Tibial artery (tissue), 4 donors: ENCODE measurements at regions not wholly inside any gene's neighbourhood (a gene's known extent, or its start where the extent isn't known, plus 50 kb on each side); places are given as distances from the start of the nearest gene placed in this dataset.
"Not testable (repeated sequence)": the region's sequence is repeated elsewhere in the genome, so short reads cannot be mapped to it uniquely, and the experiment has no call there.

ENCODE experiments used
- DNase-seq, 2 donors: peaks; one replicate each; pipeline ENCODE4 v3.0.0-alpha.2; 2019
- H3K27ac ChIP-seq, 2 donors: fragments of 200-600 bp; sonication (generic) in 1 of 2; 1 replicate in 1 of 2; 2 replicates in 1 of 2; pipeline ENCODE4 v1.5.1; 2018 to 2019; ENCODE audit warnings: mild to moderate bottlenecking in 1 of 2
- H3K27me3 ChIP-seq, 2 donors: fragments of 200-600 bp; sonication (generic) in 1 of 2; one replicate each; pipeline versions ENCODE4 v1.5.1 to v1.6.0; 2016 to 2019
- H3K36me3 ChIP-seq, 3 donors: fragments of 200-600 bp; sonication (generic) in 2 of 3; one replicate each; pipeline ENCODE4 v1.5.1; 2016 to 2019; ENCODE audit warnings: mild to moderate bottlenecking in 2 of 3
- H3K4me1 ChIP-seq, 4 donors: fragments of 200-600 bp; sonication (generic) in 2 of 4; 1 replicate in 3 of 4; 2 replicates in 1 of 4; pipeline ENCODE4 v1.5.1; 2016 to 2019
- H3K4me3 ChIP-seq, 2 donors: fragments of 200-600 bp; sonication (generic) in 1 of 2; 1 replicate in 1 of 2; 2 replicates in 1 of 2; pipeline ENCODE4 v1.5.1; 2018 to 2019; ENCODE audit warnings: mild to moderate bottlenecking in 2 of 2
- H3K9me3 ChIP-seq, 3 donors: fragments of 200-600 bp; sonication (generic) in 1 of 3; one replicate each; pipeline ENCODE4 v1.5.1; 2016 to 2019
- CTCF ChIP-seq, 2 experiments: fragments of 200-600 bp in 1 of 2; fragments of 450-650 bp in 1 of 2; IDR thresholded peaks; one replicate each; pipeline ENCODE4 v1.5.1; 2017 to 2019; ENCODE audit warnings: antibody characterized with exemption in 2 of 2, mild to moderate bottlenecking in 1 of 2, moderate library complexity in 1 of 2
- intact Hi-C: fragments of 100-400 bp; cut with DNase I; formaldehyde crosslinking; loops from one replicate; pipeline ENCODE4 v1.15.0; 2023; ENCODE audit warnings: low total_unique reads

GRCh38 chr20:4470375-4470774, 215.9 kb upstream of the PRNP start:
- H3K9me3 ChIP-seq: no peaks in the 10 kb centered on the region
- H3K36me3 ChIP-seq: no peaks in the 10 kb centered on the region
- no peak for DNase-seq
- no peak overlapping the region for H3K27ac ChIP-seq
- TF ChIP-seq CTCF (IDR thresholded peaks at IDR 0.05): no peak
- H3K27me3 ChIP-seq: no peaks in the 10 kb centered on the region
- no peak overlapping the region for H3K4me3 ChIP-seq
- intact Hi-C loops: no loop called here
- peaks cover 0 to 44% (median 6%) of the 10 kb centered on the region in 4 donors for H3K4me1 ChIP-seq

- DNase-seq: no peak
- no peaks in the 10 kb centered on the region for H3K36me3 ChIP-seq
- intact Hi-C loops: no loop called here
- H3K27ac ChIP-seq: no peak overlapping the region
- TF ChIP-seq CTCF (IDR thresholded peaks at IDR 0.05): no peak
- H3K4me1 ChIP-seq: peaks cover 0 to 42% (median 6%) of the 10 kb centered on the region in 4 donors
- H3K9me3 ChIP-seq: no peaks in the 10 kb centered on the region
- H3K4me3 ChIP-seq: no peak overlapping the region
- H3K27me3 ChIP-seq: no peaks in the 10 kb centered on the region
Measured at GRCh38 chr20:4469910-4470309, 216.3 kb upstream of the PRNP start.

- Histone ChIP-seq H3K4me3 (no peak overlapping the region), H3K27ac (no peak overlapping the region), H3K36me3 (no peaks in the 10 kb centered on the region), H3K9me3 (no peaks in the 10 kb centered on the region), H3K27me3 (no peaks in the 10 kb centered on the region), H3K4me1 (peaks cover 0 to 37% (median 6%) of the 10 kb centered on the region in 4 donors)
- intact Hi-C loops: no loop called here
- no peak for DNase-seq
- TF ChIP-seq CTCF (IDR thresholded peaks at IDR 0.05): no peak
Measured at GRCh38 chr20:4468114-4468513, 218.1 kb upstream of the PRNP start.

GRCh38 chr20:4465855-4466545, 216.9 kb upstream of the ADRA1D start:
- no peak overlapping the region for H3K27ac ChIP-seq
- no peaks in the 10 kb centered on the region for H3K9me3 ChIP-seq
- no peak for TF ChIP-seq CTCF (IDR thresholded peaks at IDR 0.05)
- H3K27me3 ChIP-seq: no peaks in the 10 kb centered on the region
- H3K4me1 ChIP-seq: peaks cover 0 to 26% (median 6%) of the 10 kb centered on the region in 4 donors
- intact Hi-C loops: no loop called here
- DNase-seq: no peak
- H3K36me3 ChIP-seq: no peaks in the 10 kb centered on the region
- H3K4me3 ChIP-seq: no peak overlapping the region

- no peaks in the 10 kb centered on the region for H3K27me3 ChIP-seq
- intact Hi-C loops: no loop called here
- no peak for DNase-seq
- no peaks in the 10 kb centered on the region for H3K9me3 ChIP-seq
- H3K27ac ChIP-seq: no peak overlapping the region
- no peak overlapping the region for H3K4me3 ChIP-seq
- peaks cover 0 to 19% (median 3%) of the 10 kb centered on the region in 4 donors for H3K4me1 ChIP-seq
- TF ChIP-seq CTCF (IDR thresholded peaks at IDR 0.05): no peak
- no peaks in the 10 kb centered on the region for H3K36me3 ChIP-seq
Measured at GRCh38 chr20:4465212-4465611, 216.1 kb upstream of the ADRA1D start.

GRCh38 chr20:4462801-4463200, 213.7 kb upstream of the ADRA1D start:
- H3K4me3 ChIP-seq, H3K27me3 ChIP-seq, DNase-seq, H3K36me3 ChIP-seq, H3K27ac ChIP-seq, H3K9me3 ChIP-seq, intact Hi-C loops: not testable (repeated sequence)
- peaks cover 0 to 10% (median 0%) of the 10 kb centered on the region in 4 donors for H3K4me1 ChIP-seq
